B cell (primary cell): ENCODE measurements at regions not wholly inside any gene's neighbourhood (a gene's known extent, or its start where the extent isn't known, plus 50 kb on each side); places are given as distances from the start of the nearest gene placed in this dataset.

Source experiments
- ATAC-seq: fragments of 200-7000 bp; cut with Tn5 transposase; one replicate; pipeline ENCODE4 v1.10.0; 2021; ENCODE audit warnings: low read depth, mild to moderate bottlenecking, moderate number of reproducible peaks, moderate library complexity
- CTCF ChIA-PET: fragments of 350-600 bp; sonication (Branson Sonifier 250); formaldehyde crosslinking; loops from one replicate; lab custom pipeline; 2021; ENCODE audit warnings: antibody characterized with exemption, inconsistent platforms; lab: Charles Lee
- POLR2A ChIA-PET: fragments of 350-600 bp; sonication (Branson Sonifier 250); formaldehyde crosslinking; loops from one replicate; lab custom pipeline; 2021; ENCODE audit warnings: antibody characterized with exemption; lab: Charles Lee
- DNase-seq: peaks from one replicate; pipeline ENCODE4 v3.0.0; 2013
- H2AFZ ChIP-seq: 2 replicates; pipeline ENCODE4 v1.6.1; 2012; ENCODE audit warnings: mild to moderate bottlenecking, low read depth, low read length; ENCODE audit not compliant: insufficient read depth, poor library complexity, severe bottlenecking
- H3K27ac ChIP-seq, 2 donors: 1 replicate in 1 of 2; 2 replicates in 1 of 2; pipeline ENCODE4 v1.5.1; 2012 to 2013; ENCODE audit warnings: low read length in 2 of 2, mild to moderate bottlenecking in 2 of 2, moderate library complexity in 1 of 2
- H3K27me3 ChIP-seq, 4 experiments: fragments of 200-600 bp in 1 of 4; sonication (generic) in 1 of 4; replicated peaks in 1 of 4; 1 replicate in 2 of 4; 2 replicates in 2 of 4; pipeline versions ENCODE4 v1.6.1 to v1.7.0; 2013 to 2016; ENCODE audit warnings: low read length in 3 of 4, mild to moderate bottlenecking in 2 of 4, mixed read lengths in 1 of 4, moderate library complexity in 1 of 4; ENCODE audit not compliant: insufficient read depth in 4 of 4, control insufficient read depth in 3 of 4; ENCODE audit errors: control extremely low read depth in 1 of 4
- H3K36me3 ChIP-seq, 2 experiments: replicated peaks in 1 of 2; 1 replicate in 1 of 2; 2 replicates in 1 of 2; pipeline versions ENCODE4 v1.6.1 to v1.7.1; 2013; ENCODE audit warnings: low read length in 1 of 2; ENCODE audit not compliant: insufficient read depth in 2 of 2, control insufficient read depth in 1 of 2; ENCODE audit errors: control extremely low read depth in 1 of 2, extremely low read depth in 1 of 2
- H3K4me1 ChIP-seq, 2 donors: fragments of 200-600 bp in 1 of 2; sonication (generic) in 1 of 2; 1 replicate in 1 of 2; 2 replicates in 1 of 2; pipeline versions ENCODE4 v1.5.1 to v1.6.1; 2013 to 2017; ENCODE audit warnings: low read length in 2 of 2; ENCODE audit not compliant: control insufficient read depth in 2 of 2, insufficient read depth in 2 of 2
- H3K4me2 ChIP-seq: replicated peaks from 2 replicates; pipeline ENCODE3; 2012; ENCODE audit warnings: mild to moderate bottlenecking, low read depth, low read length; ENCODE audit not compliant: poor library complexity, severe bottlenecking
- H3K4me3 ChIP-seq, 5 experiments: fragments of 200-600 bp in 1 of 5; sonication (generic) in 1 of 5; 1 replicate in 3 of 5; 2 replicates in 2 of 5; pipeline versions ENCODE4 v1.5.1 to v1.7.0; 2011 to 2016; ENCODE audit warnings: low read length in 4 of 5, mild to moderate bottlenecking in 4 of 5, low read depth in 2 of 5, control low read depth in 1 of 5, moderate library complexity in 1 of 5; ENCODE audit not compliant: insufficient read depth in 1 of 5; ENCODE audit errors: control extremely low read depth in 1 of 5, extremely low read depth in 1 of 5
- H3K79me2 ChIP-seq: fragments of 200-600 bp; sonication (generic); one replicate; pipeline ENCODE4 v1.6.0; 2016; ENCODE audit warnings: low read length; ENCODE audit not compliant: control insufficient read depth, insufficient read depth
- H3K9ac ChIP-seq: fragments of 200-600 bp; sonication (generic); 2 replicates; pipeline ENCODE4 v1.6.1; 2017; ENCODE audit warnings: mild to moderate bottlenecking, low read length, moderate library complexity
- H3K9me3 ChIP-seq, 3 donors: one replicate each; pipeline versions ENCODE4 v1.6.1 to v1.7.1; 2013; ENCODE audit warnings: low read length in 2 of 3; ENCODE audit not compliant: control insufficient read depth in 2 of 3, insufficient read depth in 1 of 3; ENCODE audit errors: control extremely low read depth in 1 of 3
- H4K20me1 ChIP-seq: 2 replicates; pipeline ENCODE4 v1.6.0; 2012; ENCODE audit warnings: mild to moderate bottlenecking, low read length; ENCODE audit not compliant: insufficient read depth, control insufficient read depth, poor library complexity, severe bottlenecking
- H3K27ac Mint-ChIP-seq: one replicate; pipeline ENCODE4 v1.8.0; 2021; ENCODE audit warnings: mixed read lengths
- H3K27me3 Mint-ChIP-seq: one replicate; pipeline ENCODE4 v1.8.0; 2021; ENCODE audit warnings: mixed read lengths
- H3K4me1 Mint-ChIP-seq: one replicate; pipeline ENCODE4 v1.8.0; 2021; ENCODE audit warnings: mixed read lengths
- H3K4me3 Mint-ChIP-seq: one replicate; pipeline ENCODE4 v1.8.0; 2021; ENCODE audit warnings: mixed read lengths
- H3K9me3 Mint-ChIP-seq: one replicate; pipeline ENCODE4 v1.8.0; 2022; ENCODE audit warnings: mixed read lengths; ENCODE audit not compliant: insufficient read depth
- CTCF ChIP-seq: fragments of 200-600 bp; IDR thresholded peaks from one replicate; pipeline ENCODE4 v1.8.0; 2022; ENCODE audit warnings: antibody characterized with exemption, mild to moderate bottlenecking
- EZH2 ChIP-seq: IDR thresholded peaks from 2 replicates; pipeline ENCODE4 v1.6.1; 2012; ENCODE audit warnings: borderline replicate concordance, low read depth, mild to moderate bottlenecking, moderate library complexity, low read length; ENCODE audit not compliant: insufficient read depth, poor library complexity, severe bottlenecking
- WGBS: methylation state at CpG from one replicate; pipeline ENCODE4 v1.1.5; 2013; ENCODE audit warnings: missing lambda C conversion rate; ENCODE audit not compliant: insufficient coverage; 5-methylcytosine and 5-hydroxymethylcytosine counted together
- intact Hi-C: fragments of 100-400 bp; cut with micrococcal nuclease; formaldehyde crosslinking; loops from one replicate; pipeline ENCODE4 v1.10.0; 2022

- TF ChIP-seq CTCF (no peak), EZH2 (no peak)
- no peaks in the 10 kb centered on the region for H3K79me2 ChIP-seq
- no peaks in the 10 kb centered on the region for H3K4me1 Mint-ChIP-seq
- H3K36me3 ChIP-seq, result no peaks in the 10 kb centered on the region
- DNase-seq, result no peak
- POLR2A ChIA-PET, result no interaction called here
- H3K9me3 Mint-ChIP-seq, result peaks cover 5% of the 10 kb centered on the region
- H3K4me3 ChIP-seq, result no peak overlapping the region
- no peak overlapping the region for H3K4me3 Mint-ChIP-seq
- H3K27ac Mint-ChIP-seq, result no peak overlapping the region
- H3K4me2 ChIP-seq, result no peak overlapping the region
- CTCF ChIA-PET, result no interaction called here
- H3K4me1 ChIP-seq, result no peaks in the 10 kb centered on the region
- H4K20me1 ChIP-seq, result no peaks in the 10 kb centered on the region
- ATAC-seq, result no peak
- 80% methylated on average over 4 of the region's 7 CpGs for WGBS
- H3K9me3 ChIP-seq, result peaks cover 0 to 19% (median 1%) of the 10 kb centered on the region in 3 donors
- no peak overlapping the region for H3K27ac ChIP-seq
- H3K9ac ChIP-seq, result no peak overlapping the region
- intact Hi-C loops, result no loop called here
- H2AFZ ChIP-seq, result no peak overlapping the region
- H3K27me3 ChIP-seq, result peaks cover 0 to 4% (median 0%) of the 10 kb centered on the region in 4 experiments
- H3K27me3 Mint-ChIP-seq, result peaks cover 14% of the 10 kb centered on the region
Measured at GRCh38 chr21:39029086-39029755, 154.0 kb downstream of the PSMG1 start.

- CTCF ChIA-PET, result interaction anchor here (0.6 kb wide), 1 partner anchor 233 kb away, joined by 3 read pairs; no protein-coding TSS in a partner anchor
- H3K4me3 ChIP-seq, result no peak overlapping the region
- H3K9me3 Mint-ChIP-seq, result peaks cover 5% of the 10 kb centered on the region
- intact Hi-C loops, result no loop called here
- H2AFZ ChIP-seq, result no peak overlapping the region
- no peak overlapping the region for H3K4me3 Mint-ChIP-seq
- no peaks in the 10 kb centered on the region for H3K4me1 Mint-ChIP-seq
- H3K4me1 ChIP-seq, result peaks cover 0 to 3% of the 10 kb centered on the region in 2 donors
- H3K27ac Mint-ChIP-seq, result no peak overlapping the region
- POLR2A ChIA-PET, result no interaction called here
- no peak overlapping the region for H3K27ac ChIP-seq
- no peaks in the 10 kb centered on the region for H3K36me3 ChIP-seq
- no peaks in the 10 kb centered on the region for H3K79me2 ChIP-seq
- H3K27me3 Mint-ChIP-seq, result peaks cover 14% of the 10 kb centered on the region
- H3K4me2 ChIP-seq, result no peak overlapping the region
- no peak overlapping the region for H3K9ac ChIP-seq
- H3K9me3 ChIP-seq, result peaks cover 0 to 22% (median 1%) of the 10 kb centered on the region in 3 donors
- no peak for DNase-seq
- TF ChIP-seq CTCF, result no peak
- no peak for TF ChIP-seq EZH2
- no peak for ATAC-seq
- WGBS, result 77% methylated on average over 4 of the region's 5 CpGs
- peaks cover 0 to 8% (median 0%) of the 10 kb centered on the region in 4 experiments for H3K27me3 ChIP-seq
- H4K20me1 ChIP-seq, result no peaks in the 10 kb centered on the region
Measured at GRCh38 chr21:39025198-39025597, 158.1 kb downstream of the PSMG1 start.
